Posterior vena cava (tissue), 2 donors: ENCODE measurements at regions not wholly inside any gene's neighbourhood (a gene's known extent, or its start where the extent isn't known, plus 50 kb on each side); places are given as distances from the start of the nearest gene placed in this dataset.

Experiments used
- DNase-seq: peaks from one replicate; pipeline ENCODE4 v3.0.0-alpha.2; 2020; ENCODE audit warnings: low spot score
- intact Hi-C, 2 donors: fragments of 100-400 bp; cut with DNase I; formaldehyde crosslinking; loops; one replicate each; pipeline versions ENCODE4 v1.14.1 to v1.14.2; 2022 to 2023
- donor health status: DM: yes; HTN: yes; CAD: no.
- donor health status: DM: yes; HTN: yes; CAD: no.

DNA sequence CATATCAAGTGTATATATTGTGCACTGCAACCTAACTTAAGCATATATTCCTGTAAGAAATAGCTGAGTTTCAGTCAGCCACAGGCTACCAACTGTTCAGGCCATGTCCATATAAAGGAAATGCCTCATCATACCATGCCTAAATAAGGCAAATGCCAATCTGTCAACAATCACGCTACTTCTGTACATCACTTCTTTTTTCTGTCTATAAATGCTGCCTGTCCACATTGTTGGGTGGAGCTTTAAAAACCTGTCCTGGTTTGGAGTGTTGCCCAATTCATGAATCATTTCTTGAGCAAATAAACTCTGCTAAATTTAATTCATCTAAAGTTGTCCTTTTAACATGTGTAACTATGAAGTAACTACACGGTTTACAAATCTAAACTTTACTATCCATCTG, 1091.9 kb downstream of the NSUN3 start:
- DNase-seq, result no peak
- intact Hi-C loops, result no loop called here

DNA sequence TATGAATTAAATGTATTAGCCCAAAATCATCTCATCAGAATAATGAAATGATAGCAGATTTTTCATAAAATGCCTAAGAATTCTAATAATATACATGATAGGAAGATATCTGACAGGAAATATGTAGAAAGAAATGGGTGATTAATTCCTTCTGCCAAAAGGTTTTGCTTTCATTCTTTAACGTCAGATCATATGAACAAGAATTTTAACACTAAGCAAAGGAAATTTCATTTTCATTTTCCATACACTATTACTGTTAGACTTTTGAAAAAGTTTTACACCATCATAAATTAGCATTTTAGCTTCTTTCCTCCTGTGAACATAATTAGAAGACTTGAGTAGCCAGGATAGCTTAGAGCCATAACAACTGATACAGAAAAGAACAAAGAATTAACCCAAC, 1099.9 kb downstream of the NSUN3 start:
- intact Hi-C loops, result no loop called here
- no peak for DNase-seq

DNA sequence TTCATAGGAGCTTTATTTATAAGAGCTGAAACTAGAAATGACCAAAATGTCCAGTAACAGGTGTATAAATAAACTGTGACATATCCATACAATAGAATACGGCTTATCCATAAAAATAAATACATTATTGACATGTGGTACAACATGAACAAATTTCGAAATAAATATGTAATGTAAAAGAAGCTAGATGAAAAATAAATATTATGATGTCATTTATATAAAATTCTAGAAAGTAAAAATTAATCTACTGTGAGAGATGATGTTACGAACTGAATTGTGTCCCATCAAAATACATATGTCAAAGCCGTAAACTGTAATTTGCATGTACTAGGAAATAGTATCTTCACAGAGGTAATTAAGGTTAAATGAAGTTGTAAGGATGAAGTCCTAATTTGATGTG, 1104.9 kb downstream of the NSUN3 start:
- intact Hi-C loops, result no loop called here
- no peak for DNase-seq

DNA sequence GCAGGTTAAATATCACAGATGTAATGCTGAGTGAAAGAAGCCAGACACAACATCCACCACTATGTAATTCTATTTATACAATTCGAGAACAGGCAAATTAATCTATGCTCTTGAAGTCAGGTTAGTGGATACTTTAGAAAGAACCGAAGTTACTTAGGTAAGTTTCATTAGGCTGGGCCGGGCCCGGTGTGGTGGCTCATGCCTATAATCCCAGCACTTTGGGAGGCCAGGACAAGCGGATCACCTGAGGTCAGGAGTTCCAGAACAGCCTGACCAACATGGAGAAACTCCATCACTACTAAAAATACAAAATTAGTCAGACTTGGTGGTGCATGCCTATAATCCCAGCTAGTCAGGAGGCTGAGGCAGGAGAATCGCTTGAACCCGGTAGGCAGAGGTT, 1105.7 kb downstream of the NSUN3 start:
- no peak for DNase-seq

DNA sequence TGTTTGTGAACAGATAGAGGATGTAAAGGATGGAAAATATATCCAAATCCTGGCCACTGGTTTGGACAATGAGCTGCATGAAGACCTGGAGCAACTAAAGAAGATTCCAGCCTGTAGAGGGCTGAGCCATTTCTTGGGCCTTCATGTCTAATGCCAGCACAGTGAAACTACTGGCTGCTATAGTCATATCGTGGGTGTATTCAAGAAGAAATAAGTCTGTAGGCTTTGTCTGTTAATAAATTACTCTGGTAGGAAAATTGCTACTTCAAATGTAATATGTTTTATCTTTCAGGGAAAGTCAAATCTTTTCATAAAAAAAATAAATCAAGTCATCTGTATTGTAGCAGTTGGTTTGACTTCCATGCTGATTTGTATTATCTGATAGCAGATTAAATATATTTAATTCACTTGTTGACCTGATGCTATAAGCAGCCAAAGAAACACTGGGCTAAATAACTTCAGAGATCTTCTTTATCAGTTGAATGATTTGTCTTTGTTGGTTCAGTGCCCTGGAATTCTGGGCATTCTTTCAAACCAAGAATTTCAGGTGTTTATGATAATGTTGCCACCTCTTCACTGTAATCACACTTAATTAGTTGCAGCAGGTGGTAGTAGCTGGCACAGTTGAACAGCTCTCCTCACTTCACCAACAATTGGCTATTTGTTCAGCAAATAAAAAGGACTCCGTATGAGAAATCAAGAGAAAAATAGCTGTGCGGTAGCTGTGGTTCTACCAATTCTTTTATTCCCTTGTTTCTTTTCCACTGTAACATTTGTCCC, 1109.5 kb downstream of the NSUN3 start:
- intact Hi-C loops, result no loop called here
- no peak for DNase-seq

More for the DNA sequence above, 1105.7 kb downstream of the NSUN3 start:
- intact Hi-C loops, result no loop called here

DNA sequence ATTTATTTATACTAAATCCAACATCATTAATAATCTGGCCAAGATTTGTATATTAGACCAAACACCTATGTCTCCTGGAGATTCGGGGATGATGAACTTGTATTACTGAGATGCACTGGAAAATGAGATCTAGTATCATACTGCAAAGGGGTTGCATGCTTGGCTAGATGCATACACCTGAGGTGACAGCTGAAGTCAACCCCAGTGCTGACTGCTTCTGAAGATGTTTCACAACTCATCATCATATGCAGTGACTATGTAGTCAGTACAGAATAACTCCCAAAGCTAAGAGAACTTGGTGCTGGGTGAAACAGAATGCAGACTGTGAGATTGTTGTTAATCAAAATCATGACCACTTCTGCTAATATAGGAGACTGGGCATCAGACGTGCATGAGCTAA, 1114.2 kb downstream of the NSUN3 start:
- DNase-seq, result no peak
- intact Hi-C loops, result no loop called here

DNA sequence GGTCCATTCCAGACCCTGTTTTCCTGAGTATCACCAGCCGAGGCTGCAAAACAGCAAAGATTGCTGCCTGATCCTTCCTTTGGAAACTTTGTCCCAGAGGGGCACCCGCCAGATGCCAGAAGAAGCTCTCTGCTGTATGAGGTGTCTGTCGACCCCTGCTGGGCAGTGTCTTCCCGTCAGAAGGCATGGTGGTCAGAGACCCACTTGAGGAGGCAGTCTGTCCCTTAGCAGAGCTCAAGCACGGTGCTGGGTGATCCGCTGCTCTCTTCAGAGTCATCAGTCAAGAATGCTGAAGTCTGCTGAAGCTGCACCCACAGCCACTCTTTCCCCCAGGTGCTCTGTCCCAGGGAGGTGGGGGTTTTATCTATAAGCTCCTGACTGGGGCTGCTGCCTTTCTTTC, 1121.2 kb downstream of the NSUN3 start:
- DNase-seq, result no peak
- intact Hi-C loops, result no loop called here

DNA sequence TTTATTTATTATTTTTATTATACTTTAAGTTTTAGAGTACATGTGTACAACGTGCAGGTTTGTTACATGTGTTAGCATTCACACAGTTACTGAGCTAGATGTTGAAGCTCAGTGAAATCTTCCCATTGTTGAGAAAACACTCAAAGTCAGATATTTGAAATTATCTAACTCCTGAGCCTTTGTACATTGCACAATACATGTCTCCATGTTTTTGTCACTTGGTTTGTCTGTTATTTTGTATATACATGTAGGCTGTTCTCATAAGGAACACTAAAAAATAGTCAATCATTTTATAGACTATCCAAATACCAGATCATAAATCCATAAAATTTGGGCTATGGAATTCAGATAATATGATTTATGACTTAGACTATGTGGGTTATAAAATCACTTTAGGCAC, 1126.5 kb downstream of the NSUN3 start:
- intact Hi-C loops, result no loop called here
- no peak for DNase-seq

DNA sequence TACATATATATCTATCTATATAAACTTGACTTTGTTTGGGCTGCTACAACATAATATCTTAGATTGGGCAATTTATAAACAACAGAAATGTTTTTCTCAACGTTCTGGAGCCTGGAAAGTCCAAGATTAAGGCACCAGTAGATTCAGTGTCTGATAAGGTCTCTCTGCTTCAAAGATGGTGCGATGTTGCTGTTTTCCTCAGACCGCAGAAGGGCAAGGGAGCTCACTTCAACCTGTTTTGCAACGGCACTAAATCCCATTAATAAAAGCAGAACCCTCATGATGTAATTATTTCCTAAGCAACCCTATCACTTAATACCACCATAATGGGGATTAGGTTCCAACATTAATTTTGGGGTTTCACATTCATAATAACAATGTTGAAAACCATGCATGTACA, 1134.8 kb downstream of the NSUN3 start:
- intact Hi-C loops, result no loop called here
- no peak for DNase-seq

DNA sequence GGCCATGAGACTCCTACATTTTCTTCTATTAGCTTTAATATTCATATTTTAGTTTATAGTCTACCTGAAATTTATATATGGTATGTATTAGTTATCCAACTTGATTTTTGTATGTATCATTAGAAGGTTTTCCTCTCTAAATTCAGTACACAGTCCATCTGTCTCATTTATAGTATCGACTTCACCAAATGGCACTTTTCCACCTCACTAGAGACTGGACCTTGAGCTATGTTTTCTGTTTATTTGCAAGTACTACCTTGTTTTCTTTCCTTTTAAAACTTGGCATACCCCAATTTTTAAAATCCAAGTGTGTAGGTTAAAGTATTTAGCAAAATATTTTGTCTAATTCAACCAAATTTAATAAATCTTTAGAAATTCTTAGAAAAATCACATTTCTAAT, 1137.5 kb downstream of the NSUN3 start:
- no peak for DNase-seq
- intact Hi-C loops, result no loop called here

DNA sequence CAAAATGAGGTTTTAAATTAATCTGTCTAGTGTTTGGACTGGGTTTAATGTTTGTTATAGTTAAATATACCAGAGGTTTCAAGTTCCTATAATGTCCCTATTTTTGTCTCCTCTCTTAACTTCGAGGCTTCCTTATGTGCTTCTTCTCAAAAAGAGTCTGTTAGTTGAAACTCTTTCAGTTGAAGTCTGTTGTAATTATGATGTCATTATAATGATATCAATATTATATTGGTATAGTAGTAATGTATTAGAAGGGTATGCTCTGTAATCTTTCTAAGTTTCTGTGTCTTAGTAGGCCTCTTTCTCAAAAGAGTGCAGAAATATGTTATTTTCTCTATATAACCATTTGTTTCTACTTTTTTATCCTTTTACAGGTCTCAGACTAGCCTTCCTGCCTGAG, 1148.0 kb downstream of the NSUN3 start:
- DNase-seq, result no peak

DNA sequence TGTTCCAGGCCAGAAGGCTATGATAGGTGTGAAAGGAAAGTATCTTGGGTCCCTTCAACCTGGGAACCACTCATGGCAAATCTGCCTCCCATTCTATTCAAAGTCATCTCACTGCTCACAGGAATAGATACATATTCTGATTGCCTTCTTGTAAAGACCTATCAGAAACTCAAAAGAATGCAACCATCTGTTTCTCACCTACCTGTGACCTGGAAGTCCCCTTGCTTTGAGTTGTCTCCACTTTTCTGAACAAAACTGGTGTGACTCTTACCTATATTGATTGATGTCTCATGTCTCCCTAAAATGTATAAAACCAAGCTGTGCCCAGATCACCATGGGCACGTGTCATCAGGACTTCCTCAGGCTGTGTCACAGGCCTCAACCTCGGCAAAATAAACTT, 1149.3 kb downstream of the NSUN3 start:
- no peak for DNase-seq
- intact Hi-C loops, result no loop called here

More for the DNA sequence above, 1148.0 kb downstream of the NSUN3 start:
- intact Hi-C loops, result no loop called here

DNA sequence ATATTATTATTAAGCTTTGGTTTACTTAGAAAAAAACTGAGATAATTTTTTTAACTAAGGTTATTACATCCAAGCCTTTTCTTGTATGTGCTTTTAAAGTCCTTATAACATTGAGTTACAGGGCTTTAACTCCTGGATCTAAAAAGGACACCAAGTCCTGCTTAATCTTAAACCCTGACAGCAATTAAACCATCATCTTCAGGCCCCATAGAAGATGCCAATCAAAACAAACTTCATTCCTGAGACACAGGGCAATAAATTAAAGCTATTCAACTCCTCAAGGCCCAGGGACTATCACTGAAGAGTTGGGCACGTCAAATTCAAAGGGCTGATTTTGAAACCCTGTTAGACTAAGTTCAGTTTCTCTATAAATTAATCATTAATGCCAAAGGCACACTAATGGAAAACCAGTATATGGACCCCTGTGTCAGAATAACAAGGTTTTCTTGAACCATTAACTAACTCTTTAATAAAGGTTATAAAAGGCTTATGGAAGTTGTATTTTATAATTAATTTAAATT, 1152.6 kb downstream of the NSUN3 start:
- no peak for DNase-seq
- intact Hi-C loops, result no loop called here

DNA sequence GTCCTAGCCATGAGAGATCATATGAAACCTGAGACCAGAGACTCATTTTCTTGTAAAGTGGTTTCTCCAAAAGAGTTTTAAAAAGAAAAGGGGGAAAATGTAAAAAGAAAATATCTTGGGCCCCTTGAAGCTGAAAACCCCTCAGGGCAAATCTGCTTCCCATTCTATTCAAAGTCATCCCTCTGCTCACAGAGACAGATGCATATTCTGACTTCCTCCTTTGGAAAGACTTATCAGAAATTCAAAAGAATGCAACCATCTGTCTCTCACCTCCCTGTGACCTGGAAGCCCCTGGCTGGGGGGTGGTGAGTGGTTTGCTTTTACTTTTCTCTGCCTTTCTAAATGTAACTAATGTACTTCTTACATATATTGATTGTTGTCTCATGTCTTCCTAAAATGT, 1154.8 kb downstream of the NSUN3 start:
- intact Hi-C loops, result no loop called here

DNA sequence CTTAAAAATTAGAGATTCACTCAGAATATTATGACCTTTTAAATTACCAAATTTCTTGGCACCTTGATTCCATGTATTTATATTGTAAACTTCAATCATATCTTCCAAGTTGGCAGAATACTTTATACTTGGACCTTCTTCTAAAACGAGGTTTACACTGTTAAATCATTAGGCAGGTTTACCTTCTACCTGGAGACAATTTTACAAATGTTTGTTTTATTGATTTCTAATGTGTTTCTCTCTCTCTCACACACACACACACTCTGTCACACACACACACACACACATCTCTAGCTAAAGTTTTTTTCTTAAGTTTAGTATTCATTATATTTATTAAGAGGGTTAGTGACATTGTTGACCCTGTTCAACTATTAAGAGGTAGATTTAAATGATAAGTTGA, 1155.6 kb downstream of the NSUN3 start:
- intact Hi-C loops, result no loop called here
- DNase-seq, result no peak

More for the DNA sequence above, 1154.8 kb downstream of the NSUN3 start:
- DNase-seq, result no peak

DNA sequence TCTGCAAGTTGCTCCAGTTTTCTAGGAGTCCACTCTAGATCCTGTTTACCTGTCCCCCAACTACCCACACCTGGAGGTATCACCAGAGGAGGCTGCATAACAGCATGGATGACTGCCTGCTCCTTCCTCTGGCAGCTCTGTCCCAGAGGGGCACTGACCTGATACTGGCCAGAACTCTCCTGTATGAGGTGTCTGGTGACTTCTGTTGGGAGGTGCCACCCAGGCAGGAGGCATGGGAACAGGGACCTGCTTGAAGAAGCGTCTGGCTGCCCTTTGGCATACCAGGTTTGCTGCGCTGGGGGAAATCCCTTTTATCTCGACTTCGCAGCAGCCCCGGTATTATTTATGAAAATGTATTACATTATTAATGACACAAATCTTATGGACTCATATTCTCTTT, 1163.6 kb downstream of the NSUN3 start:
- DNase-seq, result no peak
- intact Hi-C loops, result no loop called here

DNA sequence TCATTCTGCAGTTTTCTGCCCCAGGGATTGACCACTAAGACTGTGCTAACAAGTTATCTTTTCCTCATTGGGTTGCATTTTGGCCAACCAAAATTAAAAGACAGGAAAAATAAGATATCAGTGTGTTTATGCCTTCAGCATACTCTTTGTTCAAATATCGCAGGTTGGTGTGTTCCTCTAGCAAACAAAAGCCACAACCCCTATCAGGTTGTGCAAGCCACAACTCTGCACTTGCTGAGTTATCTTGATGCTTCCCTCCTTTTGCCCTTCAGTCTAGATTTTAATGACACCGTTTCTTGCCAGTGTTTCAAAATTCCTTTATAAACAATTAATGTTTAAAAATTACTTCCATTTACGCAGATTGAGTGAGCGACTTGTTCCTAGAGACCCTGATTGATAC, 1164.2 kb downstream of the NSUN3 start:
- intact Hi-C loops, result no loop called here
- no peak for DNase-seq

DNA sequence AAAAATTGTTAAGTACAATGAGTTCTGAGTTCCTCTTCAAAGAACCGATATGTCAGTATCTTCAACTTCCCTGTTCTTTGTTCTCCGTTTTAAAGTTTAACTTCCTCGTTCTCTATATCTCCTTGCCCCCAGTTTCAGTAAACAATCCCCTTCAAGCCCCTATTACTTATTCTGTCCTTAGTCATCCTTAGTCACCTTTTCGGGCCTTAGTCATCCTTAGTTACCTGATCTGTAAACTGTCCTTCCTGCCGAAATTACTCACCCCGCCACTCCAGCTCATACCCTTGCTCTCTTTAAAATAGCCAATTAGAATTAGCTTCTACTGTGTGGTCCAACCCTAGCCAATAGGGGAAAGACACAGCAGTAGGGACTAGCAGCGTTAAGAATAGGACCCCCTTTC, 1165.6 kb downstream of the NSUN3 start:
- intact Hi-C loops, result no loop called here
- no peak for DNase-seq

DNA sequence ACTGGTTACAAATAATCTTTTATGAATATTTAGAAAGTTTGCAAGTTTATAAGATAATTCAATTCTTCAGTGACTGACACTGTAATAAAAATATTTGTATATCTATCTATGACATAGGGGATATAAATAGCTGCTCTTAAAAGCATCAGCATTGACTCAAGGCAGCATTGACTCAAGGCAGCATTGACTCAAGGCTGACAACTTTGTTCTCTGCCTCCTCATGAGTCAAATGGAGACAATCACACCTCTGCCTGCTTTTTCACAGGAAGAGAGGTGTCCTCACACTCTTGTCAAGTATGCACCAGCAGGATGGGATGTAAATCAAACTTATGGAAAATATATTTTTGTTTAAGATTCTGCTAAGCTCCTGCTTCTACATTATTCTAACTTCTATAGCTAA, 1173.1 kb downstream of the NSUN3 start:
- intact Hi-C loops, result no loop called here

DNA sequence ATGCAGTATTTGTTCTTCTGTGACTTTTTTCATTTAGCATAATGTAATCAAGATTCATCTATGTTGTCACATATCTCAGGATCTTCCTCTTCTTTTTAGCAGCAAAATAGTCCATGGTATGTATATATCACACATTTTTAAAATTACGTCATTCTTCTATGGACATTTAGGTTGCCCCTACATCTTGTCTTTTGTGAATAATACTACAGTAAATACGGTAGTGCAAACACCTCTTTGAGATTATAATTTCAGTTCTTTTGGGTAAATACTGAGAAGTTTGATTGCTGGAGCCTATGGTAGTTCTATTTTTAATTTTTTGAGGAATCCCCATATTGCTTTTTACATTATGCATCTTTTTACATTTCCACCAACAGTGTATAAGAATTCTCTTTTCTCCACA, 1174.9 kb downstream of the NSUN3 start:
- intact Hi-C loops, result no loop called here
- DNase-seq, result no peak

More for the DNA sequence above, 1173.1 kb downstream of the NSUN3 start:
- DNase-seq, result no peak

DNA sequence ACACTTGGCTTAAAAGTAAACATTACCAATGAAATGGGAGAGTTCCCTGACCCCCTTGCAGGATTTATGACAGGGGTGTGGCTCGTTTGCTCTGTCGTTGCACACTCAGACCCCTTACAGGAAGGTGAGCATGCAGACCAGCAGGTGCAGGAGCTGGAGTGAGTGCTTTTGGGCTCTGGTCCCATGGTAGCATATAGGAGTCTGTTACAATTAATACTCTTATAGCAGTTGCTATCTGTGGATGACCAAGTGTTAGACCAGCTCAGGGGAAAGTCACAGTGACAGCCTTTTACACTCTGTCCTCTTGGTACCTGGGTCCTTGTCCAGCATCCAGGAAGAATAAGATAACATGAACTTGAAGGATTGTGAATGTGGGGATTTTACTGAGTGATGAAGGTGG, 1177.5 kb downstream of the NSUN3 start:
- DNase-seq, result no peak
- intact Hi-C loops, result no loop called here
